GM18870 (cell line): ENCODE measurements at regions not wholly inside any gene's neighbourhood (a gene's known extent, or its start where the extent isn't known, plus 50 kb on each side); places are given as distances from the start of the nearest gene placed in this dataset.
"Not testable (repeated sequence)": the region's sequence is repeated elsewhere in the genome, so short reads cannot be mapped to it uniquely, and the experiment has no call there.

Experiments used
- ATAC-seq: cut with Tn5 transposase; IDR thresholded peaks from one replicate; pipeline ENCODE4 v1.9.1; 2021; ENCODE audit warnings: moderate library complexity; ENCODE audit not compliant: unreplicated experiment

DNA sequence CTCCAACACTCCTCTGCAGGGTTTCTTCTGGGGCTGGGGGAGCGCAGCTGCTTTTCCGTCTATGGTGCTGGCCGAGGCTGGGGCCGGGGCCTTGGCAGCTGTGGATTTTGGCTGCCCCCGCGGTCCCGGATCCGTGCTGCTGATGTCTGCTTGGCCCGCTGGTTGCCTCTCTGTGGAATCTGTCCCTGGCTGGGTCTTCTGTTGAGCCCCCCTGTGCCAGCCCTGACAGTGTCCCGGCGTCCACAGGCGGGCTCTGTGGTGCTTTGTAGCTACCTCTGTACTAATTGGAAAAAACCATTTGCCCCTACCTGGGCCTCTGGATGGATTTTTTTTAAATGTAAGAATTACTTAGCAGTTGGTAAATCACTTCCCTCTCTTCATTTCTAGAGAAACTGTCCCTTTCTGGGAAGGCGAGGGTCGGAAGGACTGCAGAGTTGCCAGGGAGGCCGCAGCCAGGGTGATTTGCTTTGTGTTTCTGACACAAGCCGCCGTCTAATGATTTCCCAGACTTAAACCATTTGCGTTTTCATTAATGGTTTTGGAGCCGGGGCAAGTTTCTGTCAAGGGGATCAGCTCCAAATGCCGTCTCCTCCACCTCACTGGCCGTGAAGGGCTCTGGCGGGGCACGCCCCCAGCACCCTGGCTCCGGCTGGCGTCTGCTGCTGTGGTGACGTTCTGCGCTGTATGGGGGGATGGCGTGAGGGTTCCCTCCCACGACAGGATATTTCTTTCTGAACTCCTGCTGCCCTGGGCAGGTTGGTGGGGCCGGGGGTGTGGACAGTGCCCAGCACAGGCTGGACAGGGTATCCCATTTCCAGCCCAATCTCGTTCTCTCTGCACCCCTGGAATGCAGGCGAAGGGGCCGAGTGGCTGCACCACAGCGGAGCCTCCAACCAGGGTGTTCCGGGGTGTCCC is 201.7 kb downstream of the LAT start:
- not testable (repeated sequence) for ATAC-seq

DNA sequence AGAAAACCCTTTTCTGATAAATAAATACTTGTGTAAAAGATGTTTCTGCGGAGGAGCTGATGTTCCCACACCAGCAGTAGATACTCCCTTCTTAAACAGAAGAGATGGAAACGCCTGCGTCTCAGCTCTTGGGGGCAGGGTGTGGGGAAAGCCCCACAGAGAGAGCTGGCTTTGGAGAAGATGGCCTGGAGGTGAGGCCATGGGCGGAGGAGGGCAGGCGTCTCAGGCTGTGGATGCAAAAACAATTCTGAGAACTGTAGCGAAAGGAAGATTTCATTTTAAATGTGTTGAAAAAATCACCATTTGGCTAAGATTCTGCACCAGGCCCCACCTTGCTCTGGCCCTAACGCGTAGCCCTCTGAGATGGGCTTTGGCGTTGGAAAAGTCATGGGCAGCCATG is 201.0 kb downstream of the LAT start:
- not testable (repeated sequence) for ATAC-seq

DNA sequence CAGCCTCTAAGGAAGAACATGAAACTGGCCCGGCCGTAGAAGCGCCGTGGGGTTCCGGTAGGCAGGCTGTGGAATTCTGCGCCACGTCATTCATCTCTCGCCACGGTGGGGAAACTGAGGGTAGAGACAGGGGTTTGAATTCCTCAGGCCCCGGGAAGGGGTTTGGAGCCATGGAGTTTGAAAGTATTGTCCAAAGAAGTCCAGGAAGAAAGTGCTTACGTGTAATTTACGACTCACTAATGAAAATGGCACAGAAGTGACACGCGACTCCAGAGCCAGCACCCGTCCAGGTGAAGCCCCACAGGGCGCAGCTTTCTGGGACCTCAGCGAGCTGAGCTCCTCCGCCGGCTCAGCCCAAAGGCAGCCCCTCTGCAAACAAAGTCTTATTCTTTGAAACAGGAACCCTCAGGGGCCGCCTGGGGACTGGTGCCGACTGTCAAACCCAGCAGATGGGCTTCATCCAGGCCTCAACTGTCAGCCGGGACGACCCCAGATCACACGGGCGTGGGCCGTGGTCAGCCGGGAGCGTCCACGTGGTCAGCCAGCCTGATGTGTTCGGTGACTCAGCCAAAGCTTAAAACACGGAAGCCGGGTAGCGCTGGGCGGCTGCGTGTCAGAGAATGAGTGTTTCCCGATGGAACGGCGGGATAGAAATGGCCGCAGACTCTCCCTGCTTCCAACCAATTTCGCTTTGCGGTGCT is 200.0 kb downstream of the LAT start:
- not testable (repeated sequence) for ATAC-seq

DNA sequence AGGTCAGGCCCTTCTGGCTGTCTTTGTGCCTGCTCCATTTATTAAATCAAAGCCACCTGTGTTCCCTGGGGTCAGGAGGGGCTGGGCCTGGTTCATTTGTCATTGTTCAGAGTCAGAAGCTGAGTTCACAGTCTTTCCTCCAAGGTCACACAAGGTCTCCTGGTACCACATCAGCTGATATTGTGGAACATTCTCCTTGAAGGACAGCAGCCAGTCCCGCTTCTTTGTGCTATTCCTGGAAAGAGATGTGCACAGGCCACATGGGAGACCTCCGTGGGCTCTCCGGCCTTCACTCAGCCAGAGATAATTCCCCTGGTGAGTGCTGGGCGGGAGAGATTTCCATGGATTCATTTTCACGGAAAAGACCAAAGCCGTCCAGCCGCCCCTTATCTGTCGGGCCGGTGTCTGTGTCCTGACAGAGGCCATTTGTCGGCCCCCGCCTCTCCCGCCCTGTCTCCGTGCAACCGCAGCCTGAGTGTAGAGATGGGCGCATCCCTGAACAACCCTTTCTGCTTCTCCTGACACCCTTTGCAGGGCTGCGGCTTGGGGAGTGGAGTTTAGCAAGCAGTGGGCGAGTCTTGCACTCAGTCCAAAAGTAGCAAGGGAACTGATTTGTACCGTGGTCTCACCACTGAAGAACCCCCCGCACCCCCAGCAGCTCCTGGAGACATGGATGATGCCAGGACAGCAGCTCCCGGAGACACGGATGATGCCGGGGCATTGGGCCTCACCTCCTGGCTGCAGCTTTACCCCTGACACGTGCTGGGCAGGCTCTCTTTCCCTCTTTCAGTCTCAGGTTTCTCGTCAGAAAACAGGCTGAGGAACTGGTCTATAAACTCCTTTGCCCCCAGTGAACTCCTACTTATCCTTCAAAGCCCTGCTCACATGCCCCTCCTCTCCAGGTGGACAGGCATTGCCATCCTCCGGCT is 198.4 kb downstream of the LAT start:
- not testable (repeated sequence) for ATAC-seq

DNA sequence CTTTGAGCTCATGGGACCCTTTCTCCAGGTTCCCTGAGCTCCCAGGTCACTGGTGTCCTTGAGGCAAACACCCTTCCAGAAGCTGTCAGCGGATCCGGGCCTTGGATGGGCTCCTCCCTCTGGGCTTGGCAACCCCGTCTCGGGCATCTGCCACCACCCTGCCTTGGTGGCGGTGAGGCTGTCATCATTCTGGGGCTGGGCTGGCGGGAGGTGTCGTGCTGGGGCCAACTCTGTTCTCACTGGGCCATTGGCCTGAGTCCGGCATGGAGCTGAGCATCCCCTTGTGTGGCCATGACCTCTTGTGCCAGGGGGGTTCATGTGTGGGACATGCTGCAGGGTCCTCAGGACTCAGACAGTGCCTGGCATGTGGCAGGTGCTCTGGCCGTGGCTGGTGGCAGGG is 197.6 kb downstream of the LAT start:
- ATAC-seq: no peak

DNA sequence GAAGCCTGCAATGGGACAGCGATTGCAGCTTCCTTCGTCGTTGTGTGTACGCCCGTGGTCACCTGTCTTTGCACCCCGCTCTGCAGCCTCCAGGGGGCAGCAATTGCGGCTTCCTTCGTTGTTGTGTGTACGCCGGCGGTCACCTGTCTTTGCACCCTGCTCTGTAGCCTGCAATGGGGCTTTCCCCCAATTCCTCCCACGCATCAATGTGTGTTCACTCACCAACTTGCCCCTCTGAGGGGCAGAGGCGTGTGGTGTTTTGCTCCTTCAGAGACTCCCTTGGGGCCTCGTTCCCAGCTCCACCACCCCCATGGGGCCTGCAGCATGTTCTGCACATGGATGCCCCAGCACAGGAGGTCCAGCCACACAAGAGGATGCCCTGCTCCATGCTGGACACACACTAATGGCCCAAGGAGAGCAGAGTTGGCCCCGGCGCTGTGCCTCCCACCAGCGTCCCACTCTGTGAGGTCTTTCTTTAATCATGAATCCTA is 197.1 kb downstream of the LAT start:
- not testable (repeated sequence) for ATAC-seq

DNA sequence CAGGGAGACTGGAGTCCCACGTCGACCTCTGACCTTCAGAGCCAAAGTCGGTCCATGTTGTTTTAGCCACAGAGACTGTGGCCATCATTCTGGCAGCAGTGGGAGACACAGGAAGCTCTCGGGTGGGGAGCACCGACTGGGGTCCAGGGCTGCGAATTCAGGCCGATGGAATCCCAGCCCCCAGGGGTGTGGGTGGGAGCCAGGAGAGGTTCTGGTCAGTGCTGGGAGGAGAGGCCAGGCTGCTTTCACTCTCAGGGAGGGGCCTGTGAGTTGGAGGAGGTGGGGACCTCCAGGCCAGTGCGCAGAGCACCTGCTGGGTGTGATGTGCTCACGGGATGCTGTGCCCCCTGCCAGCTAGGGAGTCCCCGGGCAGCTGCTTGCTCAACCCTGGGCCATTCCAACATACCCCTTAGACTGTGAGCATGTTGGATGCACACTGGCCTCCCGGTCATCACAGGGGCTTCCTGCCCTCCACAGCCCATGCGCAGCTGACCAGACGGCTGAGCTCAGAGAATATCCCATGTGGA is 196.5 kb downstream of the LAT start:
- not testable (repeated sequence) for ATAC-seq

DNA sequence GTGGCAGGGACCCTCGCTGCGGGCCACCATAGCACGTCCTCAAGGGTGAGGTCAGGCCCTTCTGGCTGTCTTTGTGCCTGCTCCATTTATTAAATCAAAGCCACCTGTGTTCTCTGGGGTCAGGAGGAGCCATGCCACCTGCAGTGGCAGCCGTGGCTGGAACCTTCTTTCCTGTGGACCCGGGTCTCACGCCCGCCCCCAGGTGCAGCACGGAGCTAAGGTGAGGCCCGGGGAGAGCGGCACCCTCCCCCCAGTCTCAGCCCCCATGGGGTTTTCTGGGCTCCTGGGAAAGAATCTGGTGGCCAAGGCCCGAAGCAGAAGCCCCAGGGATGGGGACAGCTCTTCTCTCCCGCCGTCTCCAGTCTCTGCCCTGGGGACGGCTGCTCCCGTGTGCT is 195.4 kb downstream of the LAT start:
- ATAC-seq: not testable (repeated sequence)

DNA sequence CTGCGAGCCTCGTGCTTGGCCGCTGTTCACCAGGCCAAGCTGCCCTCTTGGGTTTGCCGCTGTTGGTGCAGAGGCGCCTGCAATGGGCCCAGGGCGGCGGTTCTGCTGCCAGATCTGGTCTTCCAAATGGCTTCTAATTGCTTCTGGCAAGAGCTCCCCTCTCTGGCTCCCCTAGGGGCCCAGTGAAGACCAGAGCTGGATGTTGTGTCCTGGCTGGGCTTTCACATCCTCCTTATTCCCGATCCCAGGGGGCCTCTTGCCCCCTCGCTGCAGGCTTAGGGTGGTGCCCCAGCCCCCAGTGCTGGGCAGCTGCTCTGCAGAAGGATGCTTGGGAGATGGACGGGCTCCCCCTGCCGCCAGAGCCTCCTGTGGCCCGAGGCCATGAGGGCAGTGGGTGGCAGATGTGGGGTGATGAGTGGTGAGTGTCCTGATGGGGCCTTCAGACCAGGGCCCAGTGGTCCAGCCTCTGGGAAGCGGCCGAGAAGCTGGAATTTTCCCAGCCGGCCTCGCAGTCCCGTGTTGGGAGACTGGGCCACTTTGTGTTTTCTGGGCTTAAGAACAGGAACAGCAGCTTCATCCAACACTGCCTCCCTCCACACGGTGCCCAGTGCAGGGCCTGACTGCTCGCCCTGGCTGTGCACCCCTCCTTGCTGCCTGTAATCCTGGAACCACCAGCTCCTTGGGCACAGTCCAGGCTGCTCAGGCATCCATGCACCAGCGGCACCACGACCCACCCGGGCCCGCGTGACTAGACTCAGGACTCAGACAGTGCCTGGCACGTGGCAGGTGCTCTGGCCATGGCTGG is 194.8 kb downstream of the LAT start:
- ATAC-seq: not testable (repeated sequence)

DNA sequence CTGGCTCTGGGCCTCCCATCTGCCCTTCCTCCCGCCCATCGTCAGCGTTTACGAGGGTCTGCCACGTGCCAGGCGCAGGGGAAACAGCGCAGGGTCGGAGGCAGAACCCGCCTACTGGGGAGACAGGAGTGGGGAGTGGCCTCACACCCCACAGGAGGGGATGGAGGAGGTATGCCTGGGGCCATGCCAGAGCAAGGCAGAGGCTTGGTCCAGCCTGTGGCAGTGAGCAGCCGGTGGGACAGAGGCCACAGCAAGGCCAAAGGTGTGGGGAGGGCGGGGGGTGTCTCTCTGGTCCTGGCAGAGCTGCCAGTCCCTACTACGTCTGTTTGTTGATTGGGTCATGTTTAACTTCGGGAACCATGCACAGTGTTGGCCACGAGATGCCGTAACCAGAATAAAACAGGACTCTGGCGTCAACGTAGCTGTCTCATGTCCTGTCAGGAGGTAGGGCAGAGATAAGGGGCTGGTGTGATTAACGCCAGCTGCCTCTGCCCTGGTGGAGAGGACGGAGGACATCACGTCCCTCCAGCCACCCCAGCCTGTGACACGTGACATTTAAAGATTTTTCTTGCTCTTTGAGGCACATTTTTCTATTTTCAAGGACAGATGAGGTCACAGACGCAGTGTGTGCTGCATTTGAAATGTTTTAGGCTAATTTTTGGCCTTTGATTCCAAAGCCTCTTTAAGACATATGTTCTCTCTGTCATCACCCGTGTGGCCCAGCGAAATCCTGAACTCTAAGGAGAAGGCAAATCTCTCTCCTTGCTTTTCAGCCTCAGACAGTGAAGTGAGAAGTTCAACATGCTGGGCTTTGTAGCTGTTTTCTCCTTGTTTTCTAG is 193.3 kb downstream of the LAT start:
- not testable (repeated sequence) for ATAC-seq

DNA sequence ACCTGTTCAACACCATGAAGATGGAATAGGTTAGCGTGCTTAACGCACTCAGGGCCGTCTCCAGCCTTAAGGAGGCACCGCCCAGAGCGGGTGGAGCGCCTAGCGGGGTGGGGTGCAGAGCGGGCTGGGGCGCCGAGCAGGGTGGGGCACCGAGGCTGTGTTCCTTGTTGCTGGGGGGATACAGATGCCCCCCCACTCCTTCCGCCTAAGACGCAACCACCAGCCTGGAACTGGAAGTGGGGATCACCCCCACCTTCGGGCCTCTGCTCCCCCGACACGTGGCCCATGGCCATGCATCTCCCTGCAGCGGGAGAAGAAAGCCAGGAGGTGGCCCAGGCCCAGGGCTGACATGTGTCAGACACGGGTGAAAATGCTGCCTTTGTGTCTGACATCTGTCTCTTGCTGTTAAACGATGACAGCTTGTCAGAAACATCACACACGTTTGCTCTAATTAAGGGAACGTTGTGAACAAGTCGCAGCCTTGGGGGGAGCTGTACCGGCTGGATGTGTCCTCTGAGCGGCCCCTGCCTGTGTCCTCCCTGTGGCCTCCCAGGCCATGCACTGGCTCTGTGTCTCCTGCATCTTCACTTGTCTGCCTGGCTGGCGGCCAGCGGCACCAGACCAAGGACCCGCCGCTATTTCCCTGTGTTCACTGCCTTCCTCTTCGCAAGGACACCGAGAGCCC is 192.5 kb downstream of the LAT start:
- not testable (repeated sequence) for ATAC-seq

DNA sequence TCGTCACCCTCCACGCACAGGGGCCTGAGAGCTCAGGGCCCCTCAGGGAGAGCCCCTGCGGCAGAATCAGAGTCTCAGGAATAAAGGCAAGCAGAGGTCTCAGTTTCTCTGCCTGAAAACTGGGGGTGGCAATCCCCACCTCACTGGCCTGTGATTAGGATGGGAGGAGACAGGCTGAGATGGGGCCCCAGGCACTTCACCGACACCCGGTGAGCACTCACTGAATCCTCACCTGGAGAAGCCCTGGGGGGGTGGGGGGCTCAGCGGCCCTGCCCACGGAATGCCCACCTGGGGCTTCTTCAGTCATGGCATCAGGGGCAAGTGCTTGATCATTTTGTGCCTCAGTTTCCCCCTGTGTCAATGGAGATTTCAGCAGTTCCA is 192.0 kb downstream of the LAT start:
- ATAC-seq: not testable (repeated sequence)

DNA sequence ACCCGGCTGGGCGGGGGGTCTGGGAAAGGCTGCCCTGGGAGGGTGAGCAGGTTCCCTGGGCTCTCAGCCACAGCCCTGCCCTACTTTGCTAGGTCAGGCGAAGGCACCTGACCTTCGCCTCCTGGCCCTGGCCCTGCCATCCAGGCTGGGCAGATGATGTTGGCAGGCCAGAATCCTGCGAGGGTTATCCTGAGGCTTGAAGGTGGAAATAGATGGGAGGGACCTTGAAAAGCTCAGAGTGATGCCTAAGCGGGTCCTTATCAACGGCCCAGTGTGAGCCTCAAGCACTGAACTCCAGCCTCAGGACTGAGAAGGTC is 191.3 kb downstream of the LAT start:
- ATAC-seq: not testable (repeated sequence)

DNA sequence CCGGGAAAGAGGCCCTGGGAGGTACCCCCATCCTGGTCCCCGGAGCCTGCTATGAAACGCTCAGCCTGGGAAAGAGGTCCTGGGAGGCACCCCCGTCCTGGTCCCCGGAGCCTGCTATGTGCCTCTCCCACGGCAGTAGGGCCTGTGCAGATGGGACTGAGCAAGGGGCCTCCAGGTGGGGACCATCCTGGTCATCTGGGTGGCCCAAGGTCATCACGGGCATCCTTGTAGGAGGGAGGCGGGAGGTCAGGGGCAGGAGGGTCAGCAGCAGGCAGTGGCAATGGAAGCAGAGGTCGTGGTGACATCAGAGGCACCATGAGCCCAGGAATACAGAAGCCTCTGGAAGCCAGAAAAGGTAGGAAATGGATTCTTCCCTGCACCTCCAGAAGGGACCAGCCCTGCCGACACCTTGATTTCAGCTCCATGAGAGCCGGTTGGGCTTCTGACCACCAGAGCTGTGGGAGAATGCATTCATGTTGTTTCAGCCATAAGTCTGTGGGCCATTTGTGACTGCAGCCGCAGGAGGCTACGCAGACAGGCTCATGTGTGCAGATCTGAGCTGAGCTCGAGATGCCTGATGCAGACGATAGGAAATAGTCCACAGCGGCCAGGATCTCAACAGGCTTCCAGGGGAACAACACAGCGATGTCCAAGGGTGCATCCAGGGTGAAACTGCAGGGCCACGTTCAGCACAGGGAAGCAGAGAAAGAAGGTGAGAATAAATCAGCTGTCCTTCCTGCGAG is 190.7 kb downstream of the LAT start:
- ATAC-seq: not testable (repeated sequence)

DNA sequence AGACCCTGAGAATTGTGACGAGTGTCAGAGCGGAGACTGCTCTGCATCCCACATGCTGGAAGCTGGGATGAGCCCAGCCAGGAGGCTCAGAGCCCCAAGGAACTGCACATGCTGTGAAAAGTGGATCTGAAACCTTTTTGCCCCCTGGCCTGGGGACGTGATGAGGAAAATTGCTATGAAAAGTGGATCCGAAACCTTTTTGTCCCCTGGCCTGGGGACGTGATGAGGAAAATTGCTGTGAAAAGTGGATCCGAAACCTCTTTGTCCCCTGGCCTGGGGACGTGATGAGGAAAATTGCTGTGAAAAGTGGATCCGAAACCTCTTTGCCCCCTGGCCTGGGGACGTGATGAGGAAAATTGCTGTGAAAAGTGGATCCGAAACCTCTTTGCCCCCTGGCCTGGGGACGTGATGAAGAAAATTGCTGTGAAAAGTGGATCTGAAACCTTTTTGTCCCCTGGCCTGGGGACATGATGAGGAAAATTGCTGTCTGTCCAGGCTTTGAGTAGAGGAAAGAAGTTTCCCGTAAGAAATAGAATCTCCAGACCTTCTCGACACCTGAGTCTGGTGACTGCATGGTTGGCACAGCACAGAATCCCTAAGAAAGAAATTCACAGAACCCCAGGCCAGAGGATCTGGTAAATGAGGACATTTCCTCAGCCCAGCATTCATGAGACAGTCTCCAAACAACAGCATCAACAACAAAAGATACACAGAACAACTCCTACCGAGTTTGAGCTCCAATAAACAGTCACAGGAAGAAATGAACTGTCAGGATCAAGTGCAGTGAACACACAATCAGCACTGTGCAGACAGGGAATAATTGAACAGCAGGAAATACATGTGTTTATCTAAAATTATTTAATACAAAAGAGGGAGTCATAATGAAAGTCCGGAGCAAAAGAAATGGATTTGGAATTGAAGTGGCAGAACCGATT is 188.8 kb downstream of the LAT start:
- ATAC-seq: not testable (repeated sequence)

DNA sequence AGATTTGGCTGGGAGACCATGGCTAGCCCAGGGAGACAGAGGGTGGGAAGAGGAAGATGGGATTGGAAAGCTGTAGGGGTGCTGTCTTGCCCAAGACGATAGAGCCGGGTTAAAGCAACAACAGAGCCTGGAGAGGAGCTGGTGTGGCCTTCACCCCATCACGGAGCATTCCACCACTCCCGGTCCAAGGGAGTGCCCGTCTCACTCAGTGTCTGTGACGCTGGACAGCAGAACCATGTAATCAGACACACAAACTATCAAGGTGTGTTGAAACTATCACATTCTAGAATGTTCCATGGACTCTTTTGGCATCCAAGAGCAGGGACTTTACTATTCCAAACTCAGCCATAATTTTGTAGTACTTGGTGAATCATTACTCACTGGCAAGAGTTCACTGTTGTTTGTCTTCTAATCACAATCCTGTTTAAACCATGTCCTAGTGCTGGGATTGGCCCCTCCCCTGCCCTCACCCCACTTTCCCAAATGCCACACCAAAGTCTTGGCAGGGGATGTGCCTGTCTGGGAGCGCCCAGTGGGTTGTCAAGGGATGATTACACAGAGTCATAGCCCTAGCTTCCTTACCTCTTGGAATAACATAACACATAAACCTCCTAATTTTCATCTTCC is 187.4 kb downstream of the LAT start:
- not testable (repeated sequence) for ATAC-seq
